Lower leg skin (tissue), 4 donors: ENCODE measurements at regions not wholly inside any gene's neighbourhood (a gene's known extent, or its start where the extent isn't known, plus 50 kb on each side); places are given as distances from the start of the nearest gene placed in this dataset.

Experiments used
- DNase-seq, 2 donors: peaks; one replicate each; pipeline ENCODE4 v3.0.0-alpha.2; 2019; ENCODE audit warnings: low spot score in 2 of 2
- H3K4me3 ChIP-seq: fragments of 200-600 bp; sonication (generic); 2 replicates; pipeline ENCODE4 v1.5.1; 2017; ENCODE audit warnings: mild to moderate bottlenecking, low read depth; ENCODE audit not compliant: poor library complexity, severe bottlenecking
- POLR2A ChIP-seq, 2 donors: fragments of 450-650 bp; IDR thresholded peaks; one replicate each; pipeline ENCODE4 v1.6.1; 2016 to 2017; ENCODE audit warnings: antibody characterized with exemption in 2 of 2, mild to moderate bottlenecking in 1 of 2, moderate library complexity in 1 of 2
- WGBS, 2 donors: methylation state at CpG; one replicate each; pipeline ENCODE4 v1.1.5; 2018; 5-methylcytosine and 5-hydroxymethylcytosine counted together
- intact Hi-C: fragments of 100-400 bp; cut with DNase I; formaldehyde crosslinking; loops from one replicate; pipeline ENCODE4 v1.15.0; 2023; ENCODE audit warnings: low total_unique reads
- TF ChIP-seq, protein P1 (sequence below), 3 donors: fragments of 450-650 bp; IDR thresholded peaks; one replicate each; pipeline ENCODE4 v1.5.1; 2016; ENCODE audit warnings: antibody characterized with exemption in 3 of 3, mild to moderate bottlenecking in 3 of 3, moderate library complexity in 2 of 3

DNA sequence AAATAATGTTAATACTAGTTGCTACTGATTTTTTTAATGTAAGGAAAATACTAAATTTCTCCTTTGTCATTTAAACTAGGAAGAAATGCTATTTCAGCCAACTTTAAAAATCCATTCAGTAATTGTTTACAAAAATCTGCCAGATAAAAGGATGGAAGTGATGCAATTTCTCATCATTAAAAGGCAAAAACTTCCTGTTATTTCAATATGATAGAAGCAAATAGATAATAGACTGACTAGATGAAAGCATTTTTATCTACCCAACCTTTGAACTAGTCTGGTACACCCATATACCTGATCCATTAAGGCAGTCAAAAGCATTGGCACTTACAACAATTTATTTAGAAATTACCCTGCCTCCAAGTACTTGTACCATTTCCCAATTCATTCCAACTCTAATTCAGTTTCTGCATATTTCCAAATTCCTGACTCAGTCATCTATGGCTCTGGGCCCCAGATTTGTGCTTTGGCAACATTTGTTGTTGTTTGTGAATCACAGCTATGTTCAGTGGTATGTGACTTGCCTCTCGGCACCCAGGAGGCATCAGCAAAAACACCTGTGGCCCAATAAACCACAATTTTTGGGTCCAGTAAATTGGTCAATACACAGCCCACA, 482.6 kb upstream of the SEMA3A start:
- no peak for TF ChIP-seq POLR2A (IDR thresholded peaks at IDR 0.05)
- TF ChIP-seq, protein P1, sequence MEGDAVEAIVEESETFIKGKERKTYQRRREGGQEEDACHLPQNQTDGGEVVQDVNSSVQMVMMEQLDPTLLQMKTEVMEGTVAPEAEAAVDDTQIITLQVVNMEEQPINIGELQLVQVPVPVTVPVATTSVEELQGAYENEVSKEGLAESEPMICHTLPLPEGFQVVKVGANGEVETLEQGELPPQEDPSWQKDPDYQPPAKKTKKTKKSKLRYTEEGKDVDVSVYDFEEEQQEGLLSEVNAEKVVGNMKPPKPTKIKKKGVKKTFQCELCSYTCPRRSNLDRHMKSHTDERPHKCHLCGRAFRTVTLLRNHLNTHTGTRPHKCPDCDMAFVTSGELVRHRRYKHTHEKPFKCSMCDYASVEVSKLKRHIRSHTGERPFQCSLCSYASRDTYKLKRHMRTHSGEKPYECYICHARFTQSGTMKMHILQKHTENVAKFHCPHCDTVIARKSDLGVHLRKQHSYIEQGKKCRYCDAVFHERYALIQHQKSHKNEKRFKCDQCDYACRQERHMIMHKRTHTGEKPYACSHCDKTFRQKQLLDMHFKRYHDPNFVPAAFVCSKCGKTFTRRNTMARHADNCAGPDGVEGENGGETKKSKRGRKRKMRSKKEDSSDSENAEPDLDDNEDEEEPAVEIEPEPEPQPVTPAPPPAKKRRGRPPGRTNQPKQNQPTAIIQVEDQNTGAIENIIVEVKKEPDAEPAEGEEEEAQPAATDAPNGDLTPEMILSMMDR (IDR thresholded peaks at IDR 0.05) = no peak
- intact Hi-C loops = no loop called here
- WGBS, 2 donors = 43 to 48% methylated on average over 1 of the region's 1 CpG
- peak; percentile 65 to 86 for DNase-seq
- no peak overlapping the region for H3K4me3 ChIP-seq

DNA sequence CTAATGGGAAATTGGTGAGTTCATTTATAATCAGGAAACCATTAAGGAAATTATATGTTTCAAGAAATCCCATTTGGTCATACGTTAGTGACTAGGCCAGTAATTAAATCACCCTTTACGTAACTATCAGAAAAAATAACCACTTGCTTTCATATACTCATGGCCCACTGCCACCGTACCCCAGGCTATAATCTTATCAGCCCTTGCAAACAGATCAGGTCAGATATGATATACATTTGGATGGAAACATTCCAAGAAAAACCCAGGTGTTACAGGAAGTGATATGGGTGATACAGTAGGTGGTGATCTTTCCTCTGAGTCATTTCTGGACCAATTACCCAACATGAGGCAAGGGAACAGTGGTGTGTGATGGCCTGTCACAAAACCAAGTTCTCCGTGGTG, 481.0 kb upstream of the SEMA3A start:
- DNase-seq = peak in 1 of 2 donors; percentile 59
- WGBS, 2 donors = 55 to 56% methylated on average over 4 of the region's 4 CpGs
- intact Hi-C loops = no loop called here
- no peak overlapping the region for H3K4me3 ChIP-seq
- TF ChIP-seq, protein P1 (IDR thresholded peaks at IDR 0.05) = no peak
- no peak for TF ChIP-seq POLR2A (IDR thresholded peaks at IDR 0.05)

DNA sequence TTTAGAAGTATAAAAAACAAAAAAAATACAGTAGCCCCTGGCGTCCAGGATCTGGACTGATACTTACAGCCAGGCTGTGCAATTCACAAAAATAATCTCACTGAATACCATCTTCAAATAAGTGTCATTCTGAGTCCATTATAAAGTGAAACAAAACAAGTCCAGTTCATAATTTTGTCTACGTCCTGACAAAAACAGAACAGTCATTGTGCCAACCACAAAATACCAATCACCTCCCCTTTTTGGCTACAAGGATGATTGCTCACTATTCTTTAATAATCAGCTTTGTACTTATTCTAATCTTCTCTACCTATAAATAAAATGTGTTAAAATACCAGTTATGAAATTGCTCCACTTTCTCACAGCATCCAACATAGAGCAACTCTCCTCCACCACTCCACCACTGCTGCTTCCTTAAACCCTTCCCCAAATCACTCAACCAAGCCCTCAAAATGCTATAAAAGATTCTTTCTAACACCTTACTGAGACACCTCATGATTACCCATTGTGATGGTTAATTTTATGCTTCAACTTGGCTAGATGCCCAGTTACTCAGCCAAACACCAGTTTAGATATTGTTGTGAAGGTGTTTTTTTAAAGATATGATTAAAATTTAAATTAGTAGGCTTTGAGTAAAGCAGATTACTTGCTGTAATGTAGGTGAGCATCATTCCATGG, 479.8 kb upstream of the SEMA3A start:
- TF ChIP-seq, protein P1 (IDR thresholded peaks at IDR 0.05) = no peak
- no peak for TF ChIP-seq POLR2A (IDR thresholded peaks at IDR 0.05)
- DNase-seq = no peak
- 40 to 43% methylated on average over 2 of the region's 2 CpGs for WGBS, 2 donors
- H3K4me3 ChIP-seq = no peak overlapping the region
- intact Hi-C loops = no loop called here

DNA sequence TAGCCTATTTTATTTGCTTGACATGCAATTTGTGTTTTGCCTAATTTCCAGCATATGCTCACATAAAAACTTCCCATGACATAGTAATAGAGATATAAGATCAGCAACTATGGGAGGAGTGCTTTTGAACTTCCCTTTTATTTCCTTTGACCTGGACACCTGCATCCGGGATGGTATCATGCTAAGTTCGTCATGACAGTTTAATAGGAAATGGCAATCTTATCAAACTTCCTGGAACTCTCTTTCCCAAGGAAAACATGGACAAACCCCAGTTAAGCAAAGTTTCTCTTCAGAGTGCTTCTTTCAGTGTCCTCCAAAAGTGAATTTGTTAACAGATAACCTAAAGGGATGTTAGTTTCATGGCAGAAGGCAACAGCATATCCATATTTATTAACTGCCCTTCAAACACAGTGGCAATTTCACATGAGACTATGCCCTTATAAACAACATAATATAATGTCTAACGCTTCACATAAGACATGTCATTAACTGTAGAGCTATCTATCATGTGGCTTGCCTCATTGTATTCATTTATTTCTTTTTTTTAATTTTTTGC, 474.7 kb upstream of the SEMA3A start:
- WGBS, 2 donors = 71 to 91% methylated on average over 3 of the region's 3 CpGs
- no peak overlapping the region for H3K4me3 ChIP-seq
- TF ChIP-seq POLR2A (IDR thresholded peaks at IDR 0.05) = no peak
- TF ChIP-seq, protein P1 (IDR thresholded peaks at IDR 0.05) = no peak
- DNase-seq = no peak
- intact Hi-C loops = no loop called here

DNA sequence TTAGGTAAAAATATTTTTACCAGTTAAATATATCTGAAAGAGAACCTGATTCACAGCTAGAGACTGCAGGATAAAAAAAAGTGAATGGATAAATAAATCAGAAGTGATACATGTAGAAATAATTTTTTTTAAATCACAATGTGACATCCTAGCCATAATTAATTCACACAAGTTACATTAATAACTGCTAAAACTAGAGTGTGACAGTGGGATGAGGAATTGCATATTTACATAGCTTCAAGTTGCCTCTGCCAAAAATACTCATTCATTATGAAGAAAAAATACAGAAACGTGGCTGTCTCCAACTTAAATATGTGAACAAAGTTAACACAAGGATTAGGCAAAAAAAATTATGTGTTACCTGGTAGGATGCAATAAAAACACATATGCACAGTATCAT, 473.5 kb upstream of the SEMA3A start:
- TF ChIP-seq, protein P1 (IDR thresholded peaks at IDR 0.05) = no peak
- TF ChIP-seq POLR2A (IDR thresholded peaks at IDR 0.05) = no peak
- no peak overlapping the region for H3K4me3 ChIP-seq
- DNase-seq = no peak
- intact Hi-C loops = no loop called here
- WGBS, 2 donors = 22 to 37% methylated on average over 1 of the region's 1 CpG
